Sigmoid colon (tissue), 6 donors: ENCODE measurements at regions not wholly inside any gene's neighbourhood (a gene's known extent, or its start where the extent isn't known, plus 50 kb on each side); places are given as distances from the start of the nearest gene placed in this dataset.

Experiments
- DNase-seq: peaks from one replicate; pipeline ENCODE4 v3.0.0-alpha.2; 2019
- H3K27ac ChIP-seq, 4 donors: fragments of 200-600 bp; sonication (generic); one replicate each; pipeline ENCODE4 v1.5.1; 2016 to 2019; ENCODE audit warnings: mild to moderate bottlenecking in 1 of 4
- H3K27me3 ChIP-seq, 3 donors: fragments of 200-600 bp; sonication (generic); one replicate each; pipeline ENCODE4 v1.5.1; 2019; ENCODE audit warnings: mild to moderate bottlenecking in 1 of 3
- H3K36me3 ChIP-seq, 4 donors: fragments of 200-600 bp; sonication (generic); one replicate each; pipeline ENCODE4 v1.5.1; 2016 to 2019
- H3K4me1 ChIP-seq, 4 donors: fragments of 200-600 bp; sonication (generic); one replicate each; pipeline ENCODE4 v1.5.1; 2017 to 2019
- H3K4me3 ChIP-seq, 4 donors: fragments of 200-600 bp; sonication (generic); one replicate each; pipeline ENCODE4 v1.5.1; 2017 to 2019; ENCODE audit warnings: mild to moderate bottlenecking in 2 of 4, moderate library complexity in 1 of 4
- H3K9me3 ChIP-seq, 4 donors: fragments of 200-600 bp in 3 of 4; sonication (generic) in 3 of 4; one replicate each; pipeline versions ENCODE4 v1.5.1 to v1.6.1; 2013 to 2019
- EP300 ChIP-seq, 4 donors: sonication (generic); formaldehyde crosslinking; IDR thresholded peaks; one replicate each; pipeline ENCODE4 v1.6.1; 2017; ENCODE audit warnings: antibody characterized with exemption in 4 of 4
- POLR2A ChIP-seq, 2 donors: fragments of 450-650 bp; IDR thresholded peaks; one replicate each; pipeline ENCODE4 v1.6.1; 2016; ENCODE audit warnings: antibody characterized with exemption in 2 of 2, mild to moderate bottlenecking in 2 of 2, moderate library complexity in 2 of 2
- POLR2AphosphoS5 ChIP-seq, 4 donors: sonication (generic); formaldehyde crosslinking; IDR thresholded peaks; one replicate each; pipeline ENCODE4 v1.6.1; 2017; ENCODE audit warnings: antibody characterized with exemption in 4 of 4
- WGBS, 2 donors: extraction: QIAGEN DNeasy Blood & Tissue Kit; methylation state at CpG; one replicate each; pipeline ENCODE4 v1.1.7; 2013; 5-methylcytosine and 5-hydroxymethylcytosine counted together
- intact Hi-C: fragments of 100-400 bp; cut with DNase I; formaldehyde crosslinking; loops from one replicate; pipeline ENCODE4 v1.15.1; 2023
- TF ChIP-seq, protein P1 (sequence below), 4 experiments: fragments of 450-650 bp in 3 of 4; fragments of 200-600 bp in 1 of 4; IDR thresholded peaks; one replicate each; pipeline ENCODE4 v1.5.1; 2016 to 2019; ENCODE audit warnings: antibody characterized with exemption in 4 of 4, mild to moderate bottlenecking in 3 of 4, moderate library complexity in 2 of 4
- donor health status: healthy with polysubstance abuse.
- donor health status: healthy.

DNA sequence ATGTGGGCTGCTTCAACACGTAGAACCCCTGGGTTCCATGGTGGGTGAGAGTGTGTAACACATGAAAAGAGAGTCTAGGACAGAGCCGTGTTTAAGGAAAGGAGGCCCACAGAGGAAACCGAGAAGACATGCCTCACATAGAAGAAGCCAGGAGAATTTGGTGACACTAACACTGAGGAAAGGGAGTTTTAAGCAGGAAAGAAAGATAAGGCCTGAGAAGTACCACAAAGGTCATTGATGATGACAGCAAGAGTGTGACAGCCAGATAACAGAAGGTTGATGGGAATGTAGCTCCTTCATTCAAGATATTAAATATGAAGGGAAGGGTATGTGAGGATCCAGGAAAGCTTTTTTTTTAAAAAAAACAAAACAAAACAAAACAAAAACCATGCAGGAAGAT, 72.4 kb upstream of the SPRY4 start:
- no peak for DNase-seq
- WGBS, 2 donors, result 94 to 95% methylated on average over 3 of the region's 3 CpGs
- H3K36me3 ChIP-seq, result no peaks in the 10 kb centered on the region
- no peaks in the 10 kb centered on the region for H3K4me1 ChIP-seq
- H3K27ac ChIP-seq, result no peak overlapping the region
- H3K9me3 ChIP-seq, result peaks cover 0 to 5% (median 3%) of the 10 kb centered on the region in 4 donors
- no peak overlapping the region for H3K4me3 ChIP-seq
- intact Hi-C loops, result no loop called here
- TF ChIP-seq POLR2A (IDR thresholded peaks at IDR 0.05), result no peak
- TF ChIP-seq EP300 (IDR thresholded peaks at IDR 0.05), result no peak
- TF ChIP-seq POLR2AphosphoS5 (IDR thresholded peaks at IDR 0.05), result no peak
- TF ChIP-seq, protein P1, sequence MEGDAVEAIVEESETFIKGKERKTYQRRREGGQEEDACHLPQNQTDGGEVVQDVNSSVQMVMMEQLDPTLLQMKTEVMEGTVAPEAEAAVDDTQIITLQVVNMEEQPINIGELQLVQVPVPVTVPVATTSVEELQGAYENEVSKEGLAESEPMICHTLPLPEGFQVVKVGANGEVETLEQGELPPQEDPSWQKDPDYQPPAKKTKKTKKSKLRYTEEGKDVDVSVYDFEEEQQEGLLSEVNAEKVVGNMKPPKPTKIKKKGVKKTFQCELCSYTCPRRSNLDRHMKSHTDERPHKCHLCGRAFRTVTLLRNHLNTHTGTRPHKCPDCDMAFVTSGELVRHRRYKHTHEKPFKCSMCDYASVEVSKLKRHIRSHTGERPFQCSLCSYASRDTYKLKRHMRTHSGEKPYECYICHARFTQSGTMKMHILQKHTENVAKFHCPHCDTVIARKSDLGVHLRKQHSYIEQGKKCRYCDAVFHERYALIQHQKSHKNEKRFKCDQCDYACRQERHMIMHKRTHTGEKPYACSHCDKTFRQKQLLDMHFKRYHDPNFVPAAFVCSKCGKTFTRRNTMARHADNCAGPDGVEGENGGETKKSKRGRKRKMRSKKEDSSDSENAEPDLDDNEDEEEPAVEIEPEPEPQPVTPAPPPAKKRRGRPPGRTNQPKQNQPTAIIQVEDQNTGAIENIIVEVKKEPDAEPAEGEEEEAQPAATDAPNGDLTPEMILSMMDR (IDR thresholded peaks at IDR 0.05), result no peak
- H3K27me3 ChIP-seq, result no peaks in the 10 kb centered on the region

DNA sequence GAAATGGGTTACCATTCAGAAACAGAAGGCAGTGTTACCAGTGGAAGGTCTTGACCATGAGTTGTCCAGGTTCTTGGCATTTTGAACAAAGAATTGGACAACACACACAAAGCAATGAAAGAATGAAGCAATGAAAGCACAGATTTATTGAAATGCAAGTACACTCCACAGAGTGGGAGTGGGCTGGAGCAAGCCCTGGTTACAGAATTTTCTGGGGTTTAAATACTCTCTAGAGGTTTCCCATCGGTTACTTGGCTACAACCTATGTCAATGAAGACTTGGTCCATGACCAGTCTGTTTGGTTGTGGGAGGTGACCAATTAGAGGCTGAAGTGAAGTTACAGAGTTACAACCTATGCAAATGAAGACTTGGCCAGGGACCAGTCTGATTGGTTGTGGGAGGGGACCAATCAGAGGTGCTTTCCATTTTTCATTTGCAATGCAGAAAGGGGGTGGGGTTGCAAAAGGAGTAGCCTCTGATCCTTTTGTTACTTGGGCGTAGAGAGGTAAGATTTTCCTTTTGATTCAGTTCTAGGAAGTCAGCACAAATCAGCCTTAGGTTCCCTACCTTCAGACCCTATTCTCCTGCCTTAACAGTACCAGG, 71.7 kb upstream of the SPRY4 start:
- no peaks in the 10 kb centered on the region for H3K27me3 ChIP-seq
- no peaks in the 10 kb centered on the region for H3K36me3 ChIP-seq
- TF ChIP-seq POLR2A (IDR thresholded peaks at IDR 0.05), result no peak
- no peak for TF ChIP-seq POLR2AphosphoS5 (IDR thresholded peaks at IDR 0.05)
- TF ChIP-seq, protein P1 (IDR thresholded peaks at IDR 0.05), result no peak
- no peak for TF ChIP-seq EP300 (IDR thresholded peaks at IDR 0.05)
- H3K27ac ChIP-seq, result no peak overlapping the region
- no peaks in the 10 kb centered on the region for H3K4me1 ChIP-seq
- WGBS, 2 donors, result 90 to 96% methylated on average over 2 of the region's 2 CpGs
- no peak for DNase-seq
- peaks cover 0 to 5% (median 3%) of the 10 kb centered on the region in 4 donors for H3K9me3 ChIP-seq
- intact Hi-C loops, result no loop called here
- H3K4me3 ChIP-seq, result no peak overlapping the region

DNA sequence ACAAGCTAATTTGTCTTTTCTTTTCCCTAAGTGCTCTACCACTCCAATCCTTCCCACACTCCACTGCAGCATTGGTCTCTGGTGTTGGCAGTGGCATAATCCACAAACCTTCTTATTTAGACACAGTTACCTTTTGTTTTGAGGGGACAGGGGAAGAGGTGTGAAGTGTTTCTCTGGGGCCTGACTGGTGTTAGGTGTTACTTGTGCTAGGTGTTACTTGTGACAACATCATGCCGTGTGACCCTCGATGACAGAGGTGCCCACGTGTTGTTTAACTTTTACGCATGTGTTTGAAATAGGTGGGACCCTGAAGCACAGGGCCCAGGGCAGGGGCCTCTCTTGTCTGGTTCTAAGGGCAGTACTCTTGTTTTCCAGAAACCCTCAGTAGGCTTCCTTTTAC, 70.5 kb upstream of the SPRY4 start:
- peaks cover 0 to 5% (median 3%) of the 10 kb centered on the region in 4 donors for H3K9me3 ChIP-seq
- WGBS, 2 donors, result 73 to 83% methylated on average over 4 of the region's 4 CpGs
- DNase-seq, result no peak
- no peaks in the 10 kb centered on the region for H3K27me3 ChIP-seq
- peaks cover 0 to 4% (median 2%) of the 10 kb centered on the region in 4 donors for H3K4me1 ChIP-seq
- no peak overlapping the region for H3K27ac ChIP-seq
- no peak for TF ChIP-seq POLR2AphosphoS5 (IDR thresholded peaks at IDR 0.05)
- TF ChIP-seq POLR2A (IDR thresholded peaks at IDR 0.05), result no peak
- TF ChIP-seq, protein P1 (IDR thresholded peaks at IDR 0.05), result no peak
- no peak for TF ChIP-seq EP300 (IDR thresholded peaks at IDR 0.05)
- intact Hi-C loops, result no loop called here
- no peak overlapping the region for H3K4me3 ChIP-seq
- no peaks in the 10 kb centered on the region for H3K36me3 ChIP-seq

DNA sequence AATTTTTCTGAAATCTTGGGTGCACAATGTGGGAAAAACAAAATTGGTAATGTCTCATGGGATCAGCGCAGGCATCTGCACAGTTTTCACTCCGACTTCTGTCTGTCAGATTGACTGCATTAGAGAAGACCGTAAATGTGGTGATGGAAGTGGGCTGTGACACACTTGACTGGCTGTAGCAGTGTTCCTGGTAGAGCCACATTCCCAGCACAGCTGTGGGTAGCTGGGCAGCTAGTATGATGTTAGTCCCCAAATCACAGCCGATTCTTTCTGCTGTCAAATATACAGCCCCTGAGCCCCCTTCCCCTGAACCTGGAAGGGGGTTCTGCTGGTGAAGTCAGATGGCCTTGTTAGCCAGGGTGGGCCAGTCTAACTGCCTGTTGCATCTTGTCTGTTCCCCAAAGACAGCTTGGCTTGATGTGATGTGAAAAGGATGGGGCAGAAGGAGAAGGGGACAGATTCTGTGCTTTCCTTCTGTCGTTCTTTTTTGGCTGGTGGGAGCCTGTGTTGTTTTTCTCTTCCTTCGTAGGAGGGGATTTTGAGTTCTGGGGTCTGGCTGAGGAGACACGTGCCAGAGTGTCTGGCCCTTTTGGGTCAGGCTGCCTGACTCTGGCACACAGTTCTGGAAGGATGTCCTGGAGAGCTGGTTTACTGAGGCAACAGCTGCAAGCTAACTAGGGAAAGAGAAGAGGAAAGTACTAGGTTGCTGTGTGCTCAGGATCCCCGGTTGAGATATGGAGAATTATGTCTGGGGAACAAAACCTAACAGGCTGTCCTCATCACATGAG, 66.4 kb upstream of the SPRY4 start:
- peaks cover 0 to 16% (median 12%) of the 10 kb centered on the region in 4 donors for H3K4me1 ChIP-seq
- no peaks in the 10 kb centered on the region for H3K36me3 ChIP-seq
- no peak for DNase-seq
- no peaks in the 10 kb centered on the region for H3K27me3 ChIP-seq
- TF ChIP-seq POLR2A (IDR thresholded peaks at IDR 0.05), result no peak
- TF ChIP-seq EP300 (IDR thresholded peaks at IDR 0.05), result no peak
- TF ChIP-seq, protein P1 (IDR thresholded peaks at IDR 0.05), result no peak
- TF ChIP-seq POLR2AphosphoS5 (IDR thresholded peaks at IDR 0.05), result no peak
- 79 to 82% methylated on average over 8 of the region's 8 CpGs for WGBS, 2 donors
- H3K4me3 ChIP-seq, result no peak overlapping the region
- H3K27ac ChIP-seq, result peak overlapping the region; percentile 3 to 55 (median 48)
- intact Hi-C loops, result no loop called here
- H3K9me3 ChIP-seq, result peaks cover 0 to 2% (median under 1%) of the 10 kb centered on the region in 4 donors
